GM19193 (cell line): ENCODE measurements at regions not wholly inside any gene's neighbourhood (a gene's known extent, or its start where the extent isn't known, plus 50 kb on each side); places are given as distances from the start of the nearest gene placed in this dataset.

ENCODE experiments used
- POLR2A ChIP-seq: IDR thresholded peaks from 4 replicates; pipeline ENCODE4 v1.6.1; 2011; ENCODE audit not compliant: insufficient read depth, insufficient read length; ENCODE audit errors: extremely low read depth

DNA sequence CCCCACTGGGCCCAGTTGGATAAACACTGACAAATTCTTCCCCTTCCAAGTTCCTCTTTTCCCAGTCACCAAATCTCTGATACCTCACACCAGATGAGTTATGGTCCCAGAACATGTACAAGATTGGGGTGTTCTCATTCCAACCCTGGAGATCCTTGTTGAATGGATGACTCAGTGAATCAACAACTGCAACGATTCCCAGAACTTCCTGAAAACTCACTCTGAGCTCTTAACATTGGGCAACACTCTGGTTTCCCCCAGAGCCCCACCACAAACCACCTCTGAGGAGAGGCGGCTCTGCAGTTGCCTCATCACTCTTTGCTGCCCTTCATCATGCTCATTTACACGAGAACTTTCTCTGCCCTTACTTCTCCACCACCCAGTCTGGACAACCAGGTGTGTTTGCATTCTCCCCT, 115.2 kb downstream of the MRPL14 start:
- TF ChIP-seq POLR2A: no peak

DNA sequence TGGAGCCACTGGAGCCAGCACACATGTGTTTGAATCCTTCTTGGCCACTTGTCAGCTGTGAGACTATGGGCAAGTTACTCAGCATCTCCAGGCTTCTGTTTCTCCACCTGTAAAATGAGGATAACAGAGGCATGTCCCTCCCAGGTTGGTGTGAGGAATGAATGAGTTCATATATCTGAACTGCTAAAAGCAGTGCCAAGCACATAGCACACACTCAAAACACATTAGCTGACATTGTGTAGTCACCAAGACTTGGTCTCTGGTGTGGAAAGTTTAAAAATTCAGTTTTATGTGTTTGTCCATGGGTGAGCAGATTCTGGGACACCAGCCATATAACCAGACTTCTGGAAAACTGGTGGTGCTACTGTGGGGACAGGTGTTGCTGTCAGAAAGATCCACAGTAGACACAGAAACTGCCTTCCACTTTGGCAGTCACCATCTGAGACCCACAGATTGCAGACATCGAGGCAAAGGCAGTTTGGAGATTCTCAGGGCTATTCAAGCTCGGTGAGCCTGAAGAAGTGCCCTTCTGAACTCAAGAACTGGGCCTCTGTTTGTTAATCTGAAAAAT, 115.8 kb downstream of the MRPL14 start:
- no peak for TF ChIP-seq POLR2A

DNA sequence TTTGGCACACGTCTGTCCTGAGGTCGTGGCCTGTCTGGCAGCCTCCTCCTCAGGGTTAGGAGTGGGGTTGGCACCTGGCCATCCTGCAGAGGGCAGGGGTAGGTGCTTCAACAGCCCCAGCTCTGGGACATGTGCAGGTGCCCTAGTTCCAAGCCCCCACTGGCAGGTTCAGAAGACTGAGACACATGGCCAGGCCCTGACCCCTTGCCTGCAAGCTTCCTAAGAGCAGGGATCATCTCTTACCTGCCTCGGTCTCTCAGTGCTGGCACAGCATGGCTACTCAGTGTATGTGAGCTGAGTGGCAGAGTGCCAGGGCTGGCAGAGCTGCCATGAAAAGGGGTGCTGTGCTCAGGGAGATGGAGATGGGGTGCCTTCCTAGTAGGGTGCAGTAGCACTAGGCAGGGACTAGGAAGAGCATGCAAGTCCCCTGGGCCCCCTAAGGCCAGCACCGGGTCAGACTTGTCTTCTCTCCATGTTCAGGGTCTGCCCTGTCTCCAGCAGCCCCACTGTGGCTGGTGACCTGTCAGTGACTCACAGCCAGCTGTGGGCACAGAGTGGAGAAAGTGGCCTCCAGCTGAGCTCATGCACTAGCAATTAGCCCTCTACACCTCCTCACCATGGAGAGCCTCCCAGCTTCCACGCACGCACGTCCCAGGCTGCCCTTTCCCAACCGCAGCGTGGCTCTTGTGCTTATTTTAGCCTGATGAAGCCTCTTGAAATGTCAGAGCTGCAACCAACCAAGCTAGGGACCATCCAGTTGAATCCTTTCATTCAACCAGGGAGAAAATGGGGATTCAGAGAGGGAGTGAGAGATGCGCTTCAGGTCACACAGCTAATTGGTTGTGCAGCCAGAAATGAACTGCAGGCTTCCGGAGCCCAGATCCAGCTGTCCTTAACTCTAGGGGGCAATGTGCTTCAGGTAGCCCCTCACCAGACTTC, 116.6 kb downstream of the MRPL14 start:
- no peak for TF ChIP-seq POLR2A

DNA sequence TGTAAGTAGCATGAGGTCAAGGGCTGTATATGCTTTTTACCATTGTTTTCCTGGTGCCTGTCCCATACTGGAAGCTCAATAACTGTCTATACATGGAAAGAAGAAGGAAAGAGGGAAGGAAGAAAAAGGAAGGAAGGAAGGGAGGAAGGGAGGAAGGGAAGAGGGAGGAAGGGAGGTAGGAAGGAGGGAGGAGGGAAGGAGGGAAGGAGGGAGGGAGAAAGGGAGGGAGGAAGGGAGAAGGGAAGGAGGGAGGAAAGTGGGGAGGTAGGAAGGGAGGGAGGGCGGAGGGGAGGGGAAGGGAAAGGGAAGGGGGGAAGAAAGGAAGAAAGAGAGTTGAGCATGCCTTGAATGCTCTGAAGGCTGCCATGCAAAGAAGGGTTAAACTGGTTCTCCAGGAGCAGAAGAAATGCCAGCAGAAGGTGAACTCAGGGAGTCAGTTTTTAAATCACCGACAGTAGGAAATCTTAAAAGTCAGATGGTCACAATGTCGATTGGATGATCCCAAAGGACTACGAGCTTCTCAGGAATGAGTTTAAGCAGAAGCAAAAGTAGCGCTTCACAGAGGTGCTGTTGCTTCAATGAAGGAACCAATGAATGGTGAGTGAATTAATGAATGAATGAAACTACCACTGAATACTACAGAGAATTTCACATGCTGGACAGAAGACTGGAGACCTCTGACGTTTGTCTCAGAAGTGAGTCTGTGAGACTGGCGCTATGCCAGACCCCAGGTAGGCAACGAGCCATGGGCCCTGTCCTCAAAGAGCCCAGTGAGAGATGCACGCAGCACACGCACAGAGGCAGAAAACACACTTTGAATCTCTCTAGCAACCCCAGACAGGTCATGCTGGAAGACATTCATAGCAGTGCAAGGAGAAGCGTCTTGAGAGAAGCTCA, 117.6 kb downstream of the MRPL14 start:
- no peak for TF ChIP-seq POLR2A

DNA sequence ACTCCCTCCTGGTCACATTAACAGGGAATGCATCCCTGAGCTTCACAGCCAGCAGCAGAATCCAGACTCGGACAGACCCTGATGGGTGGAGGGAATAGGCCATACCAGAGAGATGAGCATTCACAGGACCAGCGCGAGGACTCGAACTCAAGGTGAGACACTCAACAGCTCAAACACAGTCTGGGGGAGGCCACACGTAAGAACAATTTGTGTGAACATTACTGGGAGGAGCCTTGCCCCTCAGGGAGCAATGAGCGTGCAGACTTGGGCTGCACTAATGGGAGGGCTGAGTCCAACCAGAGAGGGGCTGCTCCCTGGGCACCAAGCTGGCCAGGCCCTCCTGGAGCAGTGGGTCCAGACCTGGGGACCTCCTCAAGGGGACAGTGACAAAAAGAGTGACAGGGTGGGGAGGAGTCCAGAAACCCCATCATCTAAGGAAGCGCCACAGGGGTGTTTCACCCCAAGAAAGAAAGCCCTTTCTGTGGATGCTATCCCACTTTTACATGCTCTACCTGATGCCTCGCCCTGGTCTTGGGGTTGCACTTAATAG, 118.4 kb downstream of the MRPL14 start:
- TF ChIP-seq POLR2A: no peak

DNA sequence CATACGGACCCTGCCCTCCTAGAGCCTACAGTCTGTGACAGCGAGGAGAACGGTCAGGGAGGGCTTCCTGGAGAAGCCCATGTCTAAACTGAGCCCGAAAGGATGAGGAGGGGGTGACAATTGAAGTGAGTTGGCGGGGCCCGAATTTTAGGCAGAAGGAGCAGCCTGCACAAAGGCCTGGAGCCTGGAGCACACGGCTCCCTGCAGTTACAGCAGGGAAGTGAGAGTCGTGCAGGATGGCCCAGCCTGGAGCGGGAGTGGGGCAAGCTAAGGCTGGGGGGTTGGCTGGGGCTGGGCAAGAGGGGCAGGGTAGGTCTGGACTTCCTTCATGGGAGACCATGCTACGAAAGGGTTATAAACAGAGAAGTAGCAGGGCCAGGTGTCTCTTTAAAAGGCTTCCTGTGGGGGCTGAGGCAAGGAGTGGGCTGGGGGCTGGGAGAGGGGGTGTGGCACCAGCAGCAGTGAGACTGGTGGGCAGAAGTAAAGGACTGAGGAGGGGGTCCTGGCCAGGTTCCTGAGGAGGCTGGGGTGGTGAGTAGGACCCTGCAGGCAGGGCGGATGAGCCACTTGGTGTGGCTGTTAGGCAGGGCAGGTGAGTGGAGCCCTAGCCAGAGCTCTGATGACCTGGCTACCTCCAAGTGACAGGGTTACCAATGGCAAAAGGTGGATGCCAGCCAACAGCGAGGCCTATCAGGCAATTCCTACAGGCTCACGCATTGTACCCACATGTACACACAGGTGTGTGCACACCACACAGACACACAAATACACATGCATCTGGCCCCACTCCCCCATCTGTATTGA, 119.2 kb downstream of the MRPL14 start:
- TF ChIP-seq POLR2A: peak; percentile 3

DNA sequence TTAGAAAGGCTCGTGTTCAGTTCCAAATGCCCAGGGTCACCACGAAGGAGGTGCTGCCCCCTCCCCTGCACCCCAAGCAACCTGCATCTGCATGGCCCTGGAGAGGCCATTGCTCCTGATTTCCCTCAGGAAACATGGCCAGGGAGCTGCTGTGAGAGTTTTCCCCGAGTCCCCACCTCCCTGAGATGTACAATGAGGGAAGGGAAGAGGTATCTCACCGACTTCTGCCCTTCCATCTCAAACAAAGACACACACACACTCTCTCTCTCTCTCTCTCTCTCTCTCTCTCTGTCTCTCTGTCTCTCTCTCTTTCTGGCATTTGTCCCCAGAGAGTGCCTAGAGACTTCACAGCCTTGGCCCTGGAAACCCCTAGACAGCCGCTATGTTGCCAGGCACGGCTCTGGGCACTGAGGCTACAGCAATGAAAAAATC, 120.4 kb downstream of the MRPL14 start:
- no peak for TF ChIP-seq POLR2A

DNA sequence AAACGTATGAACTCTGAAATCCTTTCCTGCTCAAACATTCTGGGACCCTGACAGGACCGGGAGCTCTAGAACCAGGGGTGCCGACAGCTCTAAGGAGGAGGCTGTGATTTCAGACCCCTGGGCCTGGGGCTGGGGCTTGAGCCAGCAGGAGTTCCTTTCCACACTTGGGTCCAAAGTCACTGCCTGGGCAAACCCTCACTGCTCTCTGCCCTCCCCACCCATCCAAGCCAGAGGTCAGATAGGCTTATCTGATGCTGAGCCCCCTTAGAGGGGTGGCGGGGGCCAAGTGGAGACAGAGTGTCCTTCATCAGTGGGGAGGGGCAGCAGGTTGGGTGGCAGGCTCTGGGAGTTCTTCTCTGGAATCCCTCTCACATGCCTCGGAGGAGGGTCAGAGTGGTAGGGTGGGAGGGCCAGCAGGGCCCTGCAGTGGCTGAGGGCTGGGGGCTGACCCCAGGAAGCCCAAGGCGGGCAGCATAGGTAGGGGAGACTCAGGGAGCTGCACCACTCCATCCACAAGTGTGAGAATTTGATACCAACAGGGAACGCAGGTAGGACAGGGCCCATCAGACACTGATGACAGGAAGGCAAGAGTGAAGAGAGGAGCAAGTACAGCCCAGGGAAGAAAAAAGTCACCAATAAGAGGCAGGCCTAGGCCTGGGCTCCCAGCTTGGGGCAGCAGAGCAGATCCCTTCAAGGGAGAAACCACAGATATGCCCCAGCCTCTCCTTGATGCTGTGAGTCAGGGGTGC, 121.0 kb downstream of the MRPL14 start:
- peak; percentile 19 for TF ChIP-seq POLR2A

DNA sequence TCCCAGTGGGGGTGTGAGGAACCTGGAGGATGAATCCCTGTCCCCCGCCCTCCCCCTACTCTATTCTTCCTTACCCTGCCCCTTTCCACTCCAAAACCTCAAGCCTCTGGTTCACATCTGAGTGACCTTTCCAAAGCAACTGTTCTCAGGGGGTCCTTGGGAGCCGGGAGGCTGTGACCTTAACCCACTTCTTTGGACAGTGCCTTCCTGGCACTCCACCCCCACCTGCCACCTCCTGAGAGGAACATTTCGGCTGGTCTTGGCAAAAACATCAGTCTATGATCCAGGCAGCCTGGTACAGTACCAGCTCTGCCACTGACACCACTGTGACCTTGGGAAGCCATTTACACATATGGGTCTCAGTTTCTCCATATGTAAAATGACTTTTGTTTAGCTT, 121.7 kb downstream of the MRPL14 start:
- TF ChIP-seq POLR2A: no peak

DNA sequence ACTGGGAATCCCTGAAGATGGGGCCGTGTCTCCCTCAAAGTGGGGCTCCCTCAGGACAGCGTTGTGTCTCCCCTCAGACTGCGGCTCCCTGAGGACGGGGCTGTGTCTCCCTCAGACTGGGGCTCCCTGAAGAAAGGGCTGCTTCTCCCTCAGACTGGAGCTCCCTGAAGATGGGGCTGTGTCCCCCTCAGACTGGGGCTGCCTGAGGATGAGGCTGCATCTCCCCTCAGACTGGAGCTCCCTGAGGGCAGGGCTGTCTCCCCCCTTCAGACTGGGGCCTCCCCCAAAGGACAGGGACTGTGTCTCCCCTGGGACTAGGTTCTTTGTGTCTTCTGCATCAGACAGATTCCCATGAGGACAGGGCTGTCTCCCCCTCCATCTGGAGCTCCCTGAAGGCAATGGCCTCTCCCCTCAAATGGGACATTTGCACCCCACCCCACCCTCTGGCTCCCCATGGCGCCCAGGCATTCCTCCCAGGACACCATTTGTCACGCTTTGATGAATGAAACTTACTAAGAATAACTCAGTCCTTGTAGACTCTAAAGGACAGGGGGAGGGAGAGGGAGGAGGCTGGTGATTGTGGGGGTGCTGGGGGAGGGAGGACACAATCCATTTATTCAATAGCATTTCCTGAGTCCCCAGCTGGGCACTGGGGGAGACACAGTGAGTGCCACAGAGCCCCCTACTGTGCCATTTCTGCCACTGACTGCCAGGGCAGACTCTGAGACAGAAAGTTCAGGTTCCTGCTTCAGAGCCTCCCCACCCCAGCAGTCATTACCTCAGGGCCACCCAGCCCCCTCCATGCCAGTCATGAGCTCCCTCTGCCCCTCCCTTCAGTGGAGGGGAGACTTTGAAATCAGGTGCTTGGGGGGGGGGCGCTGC, 122.4 kb downstream of the MRPL14 start:
- TF ChIP-seq POLR2A: no peak

DNA sequence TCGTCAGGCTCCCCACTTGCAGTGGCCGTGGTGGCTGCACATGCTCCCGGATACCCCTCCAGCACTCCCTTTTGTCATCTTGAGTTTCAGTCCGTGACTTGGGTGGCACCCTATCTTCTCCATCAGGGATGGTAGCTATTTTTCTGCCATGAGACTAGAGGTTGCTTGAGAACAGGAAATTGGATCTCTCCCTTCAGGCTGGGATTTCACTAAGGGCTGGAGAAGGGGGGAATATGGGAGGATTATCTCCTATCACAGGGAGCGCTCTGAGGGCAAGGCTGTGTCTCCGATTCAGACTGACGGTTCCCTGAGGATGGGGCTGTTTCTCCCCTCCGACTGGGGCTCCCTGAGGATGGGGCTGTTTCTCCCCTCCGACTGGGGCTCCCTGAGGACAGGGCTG, 123.1 kb downstream of the MRPL14 start:
- no peak for TF ChIP-seq POLR2A

DNA sequence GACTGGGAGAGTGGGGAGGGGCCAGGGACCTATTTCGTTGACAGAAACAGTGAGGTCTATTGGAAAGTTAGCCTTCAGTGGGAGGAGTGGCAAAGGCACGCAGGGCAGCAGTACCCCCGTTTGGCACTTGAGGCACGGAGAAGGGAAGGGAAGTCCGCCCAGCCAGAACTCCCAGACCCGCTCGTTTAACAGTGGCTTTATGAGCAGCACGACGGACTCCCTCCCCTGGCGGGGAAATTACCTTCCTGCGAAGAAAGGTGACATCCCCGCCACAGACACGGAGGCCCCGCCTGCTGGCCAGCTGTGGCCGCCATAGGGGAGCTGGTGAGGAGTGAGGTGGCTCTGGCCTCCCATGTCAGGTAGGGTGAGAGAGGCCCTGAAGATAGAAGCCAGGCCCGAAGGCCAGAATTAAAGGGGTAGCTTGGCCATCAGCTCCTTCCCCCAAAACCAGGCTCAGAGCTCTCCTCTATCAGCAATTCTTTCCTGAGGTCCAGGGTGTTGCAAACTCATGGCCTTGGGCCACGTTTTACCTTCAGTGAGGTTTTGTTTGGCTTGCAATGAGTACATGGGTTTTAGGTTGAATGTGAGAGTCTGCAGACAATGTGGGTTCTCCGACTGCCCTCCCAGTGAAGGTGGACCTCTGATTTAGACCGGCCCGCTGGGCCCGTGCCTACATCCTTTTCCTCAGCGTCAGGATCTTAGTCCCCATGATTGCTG, 123.7 kb downstream of the MRPL14 start:
- TF ChIP-seq POLR2A: no peak
